ENCODE measurements at regions not wholly inside any gene's neighbourhood (a gene's known extent, or its start where the extent isn't known, plus 50 kb on each side); places are given as distances from the start of the nearest gene placed in this dataset.
"Not testable (repeated sequence)": the region's sequence is repeated elsewhere in the genome, so short reads cannot be mapped to it uniquely, and the experiment has no call there.

DNA sequence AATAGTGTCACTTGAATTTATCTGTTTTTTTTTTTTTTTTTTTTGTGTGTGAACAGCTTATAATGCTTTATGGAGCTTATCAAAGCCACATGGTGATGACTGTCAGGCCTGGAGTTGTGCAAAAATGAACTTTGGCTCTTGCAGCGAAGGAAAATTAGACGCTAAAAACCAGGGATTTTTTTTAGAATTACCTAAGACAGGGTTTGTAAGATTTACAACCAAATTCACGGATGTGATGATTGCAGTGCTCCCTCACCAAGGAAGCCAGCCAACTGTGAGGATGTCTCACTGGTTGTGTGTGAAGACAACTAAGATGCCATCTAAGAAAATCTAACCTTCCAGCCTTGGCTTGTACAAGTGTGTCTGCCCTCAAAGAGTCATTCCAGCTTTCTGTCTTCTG lies 127.1 kb upstream of the SLC4A4 start:
- DNase-seq = no peak

DNA sequence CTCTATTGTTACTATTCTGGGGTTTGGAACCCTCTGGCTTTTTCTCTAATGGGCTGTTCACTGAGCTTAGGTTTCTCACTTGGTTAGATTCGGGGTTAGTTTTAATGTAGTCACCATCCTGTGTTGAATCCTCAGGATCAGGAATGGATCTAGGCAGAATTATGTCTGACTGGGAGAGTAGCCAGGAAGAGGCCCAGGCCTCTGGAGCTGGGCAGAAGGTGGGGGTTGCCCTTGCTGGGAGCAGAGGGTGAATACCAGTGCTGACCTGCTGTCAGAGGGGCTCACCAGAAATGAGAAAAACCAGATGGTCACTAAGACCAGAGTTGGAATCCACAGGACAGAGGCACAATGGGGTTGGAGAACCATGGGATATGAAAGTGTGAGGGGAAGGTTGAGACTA lies 126.6 kb upstream of the SLC4A4 start:
- DNase-seq = no peak

GRCh38 chr4:71214578-71214977 lies 124.2 kb upstream of the SLC4A4 start:
- no peak for DNase-seq

- DNase-seq = no peak
These were observed 122.4 kb upstream of the SLC4A4 start for GRCh38 chr4:71216316-71216959.

- DNase-seq = no peak
These were observed 121.1 kb upstream of the SLC4A4 start for GRCh38 chr4:71217688-71218087.

- DNase-seq = not testable (repeated sequence)
These were observed 118.0 kb upstream of the SLC4A4 start for GRCh38 chr4:71220848-71221247.

GRCh38 chr4:71221510-71222466 lies 117.0 kb upstream of the SLC4A4 start:
- no peak for DNase-seq

DNA sequence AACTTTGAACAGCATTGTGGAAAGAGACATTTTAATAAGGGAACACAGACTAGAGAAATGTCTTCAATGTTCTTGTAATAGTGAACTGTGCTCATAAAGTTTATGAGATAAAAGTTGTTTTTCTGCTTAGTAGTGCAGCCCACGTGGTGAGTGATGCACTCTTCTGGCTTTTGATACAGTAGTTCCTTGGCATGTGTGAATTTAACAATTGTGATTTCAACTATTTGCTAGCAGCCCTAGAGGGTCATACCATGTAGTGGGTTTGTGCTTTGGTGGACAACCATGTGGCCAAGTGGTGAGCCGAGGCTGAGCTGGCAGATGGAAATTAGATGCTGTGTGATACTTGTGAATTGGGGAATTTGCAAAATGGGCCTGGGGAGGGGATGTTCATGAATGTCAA lies 116.2 kb upstream of the SLC4A4 start:
- DNase-seq = no peak

GRCh38 chr4:71229477-71230270 lies 109.1 kb upstream of the SLC4A4 start:
- no peak for DNase-seq

DNA sequence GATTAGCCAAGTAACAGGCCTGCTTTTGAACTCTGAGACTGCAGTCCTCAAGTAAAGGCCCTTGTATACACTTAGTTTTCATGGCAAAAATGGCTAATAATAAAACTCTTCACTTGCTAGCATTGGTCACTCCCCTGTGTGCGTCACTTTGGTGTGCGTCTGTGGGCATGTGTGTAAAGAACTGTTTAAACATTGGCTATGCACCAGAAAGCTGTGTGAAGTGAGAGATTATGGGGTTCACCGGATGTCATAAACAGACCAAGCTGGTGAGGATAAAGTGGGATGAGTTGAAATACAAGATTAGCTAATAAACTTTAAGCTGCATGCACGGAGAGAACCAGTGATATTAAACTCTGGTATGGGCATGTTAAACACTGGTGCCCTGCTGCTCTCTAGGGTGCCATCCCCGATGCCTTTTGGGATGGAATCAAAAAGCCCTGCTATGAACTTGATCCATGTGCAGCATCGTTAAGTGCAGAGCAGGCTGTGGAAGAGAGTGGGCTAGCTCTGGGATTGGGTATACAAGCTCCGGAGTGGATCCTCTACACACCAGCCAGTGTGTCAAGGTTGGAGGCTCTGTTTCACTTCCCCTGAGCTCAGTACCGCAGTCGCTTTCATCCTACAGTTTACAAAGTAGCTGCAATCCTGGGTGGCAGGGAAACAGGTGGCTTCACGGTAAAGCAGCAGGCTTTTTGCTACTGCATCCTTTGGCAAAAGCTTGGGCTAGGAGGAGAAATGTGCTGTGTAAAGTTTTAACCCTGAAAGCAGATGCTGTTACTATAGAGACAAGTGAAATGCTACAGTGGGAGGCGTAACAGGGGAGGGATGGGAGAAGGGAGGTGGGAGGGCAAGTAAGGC lies 108.3 kb upstream of the SLC4A4 start:
- no peak for DNase-seq

GRCh38 chr4:71231129-71232055 lies 107.4 kb upstream of the SLC4A4 start:
- DNase-seq = no peak

DNA sequence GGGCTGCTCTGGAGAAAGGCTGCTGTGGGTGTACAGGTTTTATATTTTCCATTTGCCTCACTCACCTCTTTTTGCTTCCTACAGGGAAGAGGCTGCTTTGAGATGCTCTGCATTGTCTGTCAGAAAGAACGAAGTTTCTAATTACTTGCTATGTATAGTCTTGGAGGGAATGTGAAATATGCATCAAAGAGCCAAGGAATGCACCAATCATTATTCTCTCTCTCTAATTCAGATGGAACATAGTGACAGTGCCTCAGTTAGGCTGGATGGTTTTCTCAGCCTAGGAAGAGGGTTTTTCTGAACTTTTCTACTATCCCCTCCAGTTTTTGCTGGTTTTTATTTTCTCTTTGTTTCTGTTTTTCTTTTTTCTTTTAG lies 106.8 kb upstream of the SLC4A4 start:
- no peak for DNase-seq

GRCh38 chr4:71232846-71233245 lies 106.0 kb upstream of the SLC4A4 start:
- no peak for DNase-seq

DNA sequence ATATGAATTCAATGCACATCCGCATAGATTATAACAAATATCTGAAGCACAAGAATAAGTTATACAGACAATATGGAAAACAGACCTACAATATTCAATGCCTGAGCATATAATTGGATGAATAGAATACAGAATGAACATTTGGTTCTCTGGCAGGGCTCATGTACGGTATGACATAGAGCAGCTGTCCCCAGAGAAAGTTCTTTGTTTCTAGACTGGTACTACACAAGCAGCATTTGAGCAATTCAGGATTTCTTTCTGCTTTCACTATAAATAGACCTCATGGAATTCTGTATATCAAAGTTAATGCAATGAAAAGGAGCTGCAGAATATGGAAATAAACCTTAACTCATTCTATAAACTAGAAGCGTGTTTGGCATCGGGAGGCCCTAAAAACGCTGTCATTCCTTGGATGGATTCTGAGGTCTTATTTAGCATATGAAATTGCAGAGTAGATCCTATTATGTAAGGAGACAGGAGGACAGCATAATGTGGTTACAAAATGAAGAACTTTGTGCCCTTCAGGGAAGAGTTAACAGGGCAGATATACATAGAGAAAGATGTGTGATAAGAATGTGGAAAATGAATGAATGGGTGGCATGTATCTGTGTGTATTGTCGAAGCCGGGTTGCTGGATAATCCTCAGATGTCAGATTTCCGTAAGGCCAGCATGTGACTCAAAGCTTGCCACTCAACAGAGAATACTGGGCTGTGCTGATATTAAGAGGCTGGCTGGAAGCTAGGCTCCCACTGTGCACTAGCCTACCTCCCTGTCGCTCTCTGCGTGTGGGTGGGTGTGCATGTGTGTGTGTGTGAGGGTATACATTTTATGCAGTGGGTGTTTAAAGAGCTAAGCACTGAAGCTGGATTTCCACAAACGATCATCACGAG lies 103.3 kb upstream of the SLC4A4 start:
- DNase-seq = no peak

GRCh38 chr4:71236226-71236625 lies 102.6 kb upstream of the SLC4A4 start:
- DNase-seq = no peak

GRCh38 chr4:71237641-71238040 lies 101.2 kb upstream of the SLC4A4 start:
- no peak for DNase-seq

- DNase-seq = no peak
These were observed 99.5 kb upstream of the SLC4A4 start for GRCh38 chr4:71239365-71239764.

GRCh38 chr4:71240094-71240493 lies 98.7 kb upstream of the SLC4A4 start:
- no peak for DNase-seq

DNA sequence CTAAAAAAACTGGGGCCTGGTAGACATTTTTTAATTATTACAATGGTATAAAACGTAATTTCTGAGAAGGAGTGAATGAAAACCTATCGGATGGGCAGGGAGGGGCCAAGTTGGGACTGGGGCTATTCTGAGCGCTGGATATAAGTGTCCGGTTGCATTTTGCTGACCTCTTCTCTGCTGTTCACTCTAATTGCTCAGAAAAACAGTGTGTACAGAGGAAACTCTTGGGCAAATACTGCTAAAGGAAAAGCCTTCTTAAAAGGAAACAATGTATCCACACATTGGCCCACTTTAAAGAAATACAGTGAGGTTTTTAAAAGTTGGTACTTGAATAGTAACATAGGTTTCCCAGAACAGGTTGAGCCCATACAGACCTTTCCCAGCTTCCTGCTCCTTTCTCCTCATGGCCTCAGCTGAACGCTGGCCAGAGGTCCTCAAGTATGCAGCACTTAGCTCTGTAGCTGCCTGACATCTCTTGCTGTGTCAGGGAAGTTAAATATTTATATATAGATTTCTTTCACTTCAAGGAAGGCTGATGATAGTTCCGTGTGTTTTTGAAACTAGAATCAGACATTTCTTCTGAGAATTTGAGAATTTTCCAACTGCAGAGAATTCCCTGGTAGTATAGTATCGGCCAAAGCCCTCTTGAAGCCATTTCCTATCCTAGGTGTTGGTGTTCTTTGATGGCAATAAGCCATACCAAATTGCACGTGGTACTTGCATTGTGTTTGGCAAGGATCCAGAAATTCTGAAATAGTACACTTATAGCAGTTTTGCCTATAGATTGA lies 97.1 kb upstream of the SLC4A4 start:
- DNase-seq = no peak
